ENCODE measurements at regions not wholly inside any gene's neighbourhood (a gene's known extent, or its start where the extent isn't known, plus 50 kb on each side); places are given as distances from the start of the nearest gene placed in this dataset.
"Not testable (repeated sequence)": the region's sequence is repeated elsewhere in the genome, so short reads cannot be mapped to it uniquely, and the experiment has no call there.

DNA sequence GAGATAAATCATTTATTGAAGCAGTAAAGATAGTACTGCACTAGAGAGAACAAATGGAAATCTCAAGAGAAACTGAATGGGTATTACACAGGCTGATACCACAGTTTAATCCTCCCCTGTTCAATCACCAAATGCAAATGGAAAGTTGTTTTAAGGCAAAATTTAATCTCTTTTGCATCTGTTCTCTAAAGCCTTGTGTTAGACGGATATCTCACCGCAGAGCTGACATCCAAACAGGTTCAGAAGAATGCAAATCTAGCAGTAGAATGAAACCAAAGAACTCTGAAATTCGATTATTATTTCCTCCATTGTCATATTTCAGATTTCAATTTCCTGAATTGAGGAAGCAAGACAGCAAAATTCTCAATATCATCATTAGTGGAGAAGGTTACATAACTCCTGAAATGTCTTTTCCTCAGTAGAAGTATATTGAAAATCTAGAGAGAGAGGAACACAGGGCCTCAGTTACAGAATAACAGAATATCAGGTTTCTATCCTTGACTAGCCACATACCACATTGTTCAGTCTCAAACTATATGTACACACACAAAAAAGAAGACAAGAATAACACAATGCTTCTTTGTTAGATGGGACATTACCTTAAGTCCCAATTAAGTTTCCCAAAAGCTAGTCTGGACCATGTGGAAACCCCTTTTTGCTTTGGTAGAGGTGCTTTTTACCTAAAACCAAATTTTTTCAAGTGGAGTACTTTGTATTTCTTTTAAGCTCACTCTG is 94.1 kb upstream of the BANK1 start:
- no peaks in the 10 kb centered on the region for H3K27me3 ChIP-seq (ENCODE audit: control insufficient read depth, insufficient read depth, low read length)
- no peak overlapping the region for H3K9ac ChIP-seq (ENCODE audit: insufficient read depth, low read length)
- H3K36me3 ChIP-seq (ENCODE audit: control insufficient read depth, insufficient read depth, low read length), result no peaks in the 10 kb centered on the region
- DNase-seq (ENCODE audit: low read depth in 2 of 2), result no peak
- no peaks in the 10 kb centered on the region for H3K9me3 ChIP-seq (ENCODE audit: control insufficient read depth, insufficient read depth, low read depth, low read length)
- no peaks in the 10 kb centered on the region for H4K20me1 ChIP-seq (ENCODE audit: control insufficient read depth, extremely low read depth, insufficient read depth, low read length)
- no peaks in the 10 kb centered on the region for H3K79me2 ChIP-seq (ENCODE audit: control insufficient read depth, insufficient read depth, low read length)
- H3K4me1 ChIP-seq (ENCODE audit: control insufficient read depth, extremely low read depth, insufficient read depth, low read length), result no peaks in the 10 kb centered on the region
- H2AFZ ChIP-seq (ENCODE audit: low read length), result no peak overlapping the region
- no peak overlapping the region for H3K4me2 ChIP-seq (ENCODE audit: extremely low read depth, insufficient read depth, low read length)
- H3K4me3 ChIP-seq (replicated peaks in 1 of 4; ENCODE audit: control extremely low read depth in 1 of 4, insufficient read depth in 1 of 4, low read depth in 3 of 4, low read length in 4 of 4), result no peak overlapping the region
- no peak overlapping the region for H3K27ac ChIP-seq (ENCODE audit: insufficient read depth, low read length)
- TF ChIP-seq, protein P1, sequence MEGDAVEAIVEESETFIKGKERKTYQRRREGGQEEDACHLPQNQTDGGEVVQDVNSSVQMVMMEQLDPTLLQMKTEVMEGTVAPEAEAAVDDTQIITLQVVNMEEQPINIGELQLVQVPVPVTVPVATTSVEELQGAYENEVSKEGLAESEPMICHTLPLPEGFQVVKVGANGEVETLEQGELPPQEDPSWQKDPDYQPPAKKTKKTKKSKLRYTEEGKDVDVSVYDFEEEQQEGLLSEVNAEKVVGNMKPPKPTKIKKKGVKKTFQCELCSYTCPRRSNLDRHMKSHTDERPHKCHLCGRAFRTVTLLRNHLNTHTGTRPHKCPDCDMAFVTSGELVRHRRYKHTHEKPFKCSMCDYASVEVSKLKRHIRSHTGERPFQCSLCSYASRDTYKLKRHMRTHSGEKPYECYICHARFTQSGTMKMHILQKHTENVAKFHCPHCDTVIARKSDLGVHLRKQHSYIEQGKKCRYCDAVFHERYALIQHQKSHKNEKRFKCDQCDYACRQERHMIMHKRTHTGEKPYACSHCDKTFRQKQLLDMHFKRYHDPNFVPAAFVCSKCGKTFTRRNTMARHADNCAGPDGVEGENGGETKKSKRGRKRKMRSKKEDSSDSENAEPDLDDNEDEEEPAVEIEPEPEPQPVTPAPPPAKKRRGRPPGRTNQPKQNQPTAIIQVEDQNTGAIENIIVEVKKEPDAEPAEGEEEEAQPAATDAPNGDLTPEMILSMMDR (conservative IDR thresholded peaks at IDR 0.05 in 1 of 2, IDR thresholded peaks at IDR 0.05 in 1 of 2; ENCODE audit: low read depth in 1 of 2, low read length in 2 of 2), result no peak
- TF ChIP-seq EZH2 (IDR thresholded peaks at IDR 0.05; ENCODE audit: low read length, missing control alignments), result no peak

DNA sequence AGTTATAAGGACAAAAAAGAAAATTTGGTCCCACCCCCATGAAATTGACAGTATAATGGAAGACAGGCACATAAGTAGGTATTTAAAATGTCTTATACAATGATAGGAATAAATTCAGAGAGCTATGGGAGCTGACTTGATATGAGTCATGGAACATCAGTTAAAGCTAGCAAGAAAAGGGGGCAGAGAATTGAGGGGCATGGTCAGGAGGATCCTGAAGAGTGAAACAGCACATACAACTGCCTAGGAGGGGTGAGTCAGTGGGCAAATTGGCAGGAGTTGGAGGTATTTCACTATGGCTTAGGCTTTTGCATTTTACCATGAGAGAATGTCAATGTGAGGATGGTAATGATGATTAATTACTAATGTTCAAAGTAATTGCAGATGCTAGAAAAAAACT is 95.4 kb upstream of the BANK1 start:
- no peaks in the 10 kb centered on the region for H3K27me3 ChIP-seq (ENCODE audit: control insufficient read depth, insufficient read depth, low read length)
- H3K4me1 ChIP-seq (ENCODE audit: control insufficient read depth, extremely low read depth, insufficient read depth, low read length), result no peaks in the 10 kb centered on the region
- H3K9ac ChIP-seq (ENCODE audit: insufficient read depth, low read length), result no peak overlapping the region
- H3K79me2 ChIP-seq (ENCODE audit: control insufficient read depth, insufficient read depth, low read length), result no peaks in the 10 kb centered on the region
- no peak overlapping the region for H3K4me2 ChIP-seq (ENCODE audit: extremely low read depth, insufficient read depth, low read length)
- H3K36me3 ChIP-seq (ENCODE audit: control insufficient read depth, insufficient read depth, low read length), result no peaks in the 10 kb centered on the region
- no peak overlapping the region for H2AFZ ChIP-seq (ENCODE audit: low read length)
- no peaks in the 10 kb centered on the region for H4K20me1 ChIP-seq (ENCODE audit: control insufficient read depth, extremely low read depth, insufficient read depth, low read length)
- peak in 1 of 2 donors; percentile 61 for DNase-seq (ENCODE audit: low read depth in 2 of 2)
- H3K9me3 ChIP-seq (ENCODE audit: control insufficient read depth, insufficient read depth, low read depth, low read length), result no peaks in the 10 kb centered on the region
- no peak overlapping the region for H3K4me3 ChIP-seq (replicated peaks in 1 of 4; ENCODE audit: control extremely low read depth in 1 of 4, insufficient read depth in 1 of 4, low read depth in 3 of 4, low read length in 4 of 4)
- no peak for TF ChIP-seq EZH2 (IDR thresholded peaks at IDR 0.05; ENCODE audit: low read length, missing control alignments)
- TF ChIP-seq, protein P1 (conservative IDR thresholded peaks at IDR 0.05 in 1 of 2, IDR thresholded peaks at IDR 0.05 in 1 of 2; ENCODE audit: low read depth in 1 of 2, low read length in 2 of 2), result no peak
- H3K27ac ChIP-seq (ENCODE audit: insufficient read depth, low read length), result no peak overlapping the region

DNA sequence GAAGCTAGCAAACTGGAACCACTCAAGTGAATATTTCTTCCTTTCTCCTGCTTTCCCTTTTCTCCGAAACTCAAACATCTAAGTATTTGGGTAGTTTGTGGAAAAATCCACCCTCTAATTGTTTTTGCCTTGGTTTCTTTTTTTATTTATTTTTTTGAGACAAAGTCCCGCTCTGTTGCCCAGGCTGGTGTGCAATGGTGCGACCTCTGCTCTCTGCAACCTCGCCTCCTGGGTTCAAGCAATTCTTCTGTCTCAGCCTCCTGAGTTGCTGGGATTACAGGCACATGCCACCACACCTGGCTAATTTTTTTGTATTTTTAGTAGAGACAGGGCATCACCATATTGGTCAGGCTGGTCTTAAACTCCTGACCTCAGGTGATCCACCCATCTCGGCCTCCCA is 96.1 kb upstream of the BANK1 start:
- not testable (repeated sequence) for H2AFZ ChIP-seq (ENCODE audit: low read length); H3K27ac ChIP-seq (ENCODE audit: insufficient read depth, low read length); H3K79me2 ChIP-seq (ENCODE audit: control insufficient read depth, insufficient read depth, low read length); H3K27me3 ChIP-seq (ENCODE audit: control insufficient read depth, insufficient read depth, low read length); H3K36me3 ChIP-seq (ENCODE audit: control insufficient read depth, insufficient read depth, low read length); H3K4me2 ChIP-seq (ENCODE audit: extremely low read depth, insufficient read depth, low read length); H3K9me3 ChIP-seq (ENCODE audit: control insufficient read depth, insufficient read depth, low read depth, low read length); DNase-seq (ENCODE audit: low read depth in 2 of 2); H3K9ac ChIP-seq (ENCODE audit: insufficient read depth, low read length); H4K20me1 ChIP-seq (ENCODE audit: control insufficient read depth, extremely low read depth, insufficient read depth, low read length); H3K4me1 ChIP-seq (ENCODE audit: control insufficient read depth, extremely low read depth, insufficient read depth, low read length); H3K4me3 ChIP-seq (replicated peaks in 1 of 4; ENCODE audit: control extremely low read depth in 1 of 4, insufficient read depth in 1 of 4, low read depth in 3 of 4, low read length in 4 of 4)
